H54 (cell line): ENCODE measurements at regions not wholly inside any gene's neighbourhood (a gene's known extent, or its start where the extent isn't known, plus 50 kb on each side); places are given as distances from the start of the nearest gene placed in this dataset.
"Not testable (repeated sequence)": the region's sequence is repeated elsewhere in the genome, so short reads cannot be mapped to it uniquely, and the experiment has no call there.

Experiments
- DNase-seq: peaks from one replicate; pipeline ENCODE4 v3.0.0; 2011; ENCODE audit warnings: low spot score, mixed read lengths; ENCODE audit not compliant: insufficient read length
- FAIRE-seq: peaks from 3 replicates; lab custom pipeline; 2011; peaks lifted over from hg19 to GRCh38; lab: Jason Lieb, UNC
- POLR2A ChIP-seq: IDR thresholded peaks from 2 replicates; pipeline ENCODE4 v1.6.1; 2011; ENCODE audit warnings: low read depth, mild to moderate bottlenecking, low read length

- not testable (repeated sequence) for DNase-seq, FAIRE-seq
Measured at GRCh38 chrX:124181515-124181914, 150.9 kb upstream of the TEX13D start.

- FAIRE-seq (no peak), DNase-seq (no peak)
Measured at GRCh38 chrX:124190440-124190839, 142.0 kb upstream of the TEX13D start.

GRCh38 chrX:124194199-124194598, 138.3 kb upstream of the TEX13D start:
- DNase-seq = no peak
- TF ChIP-seq POLR2A = no peak
- FAIRE-seq = no peak

More at GRCh38 chrX:124190440-124190839, 142.0 kb upstream of the TEX13D start:
- TF ChIP-seq POLR2A = no peak

GRCh38 chrX:124194901-124195300, 137.6 kb upstream of the TEX13D start:
- FAIRE-seq (no peak), DNase-seq (no peak)
- TF ChIP-seq POLR2A = no peak

- FAIRE-seq = no peak
- TF ChIP-seq POLR2A = no peak
- no peak for DNase-seq
Measured at GRCh38 chrX:124203311-124203710, 129.1 kb upstream of the TEX13D start.

- no peak for DNase-seq
- FAIRE-seq = no peak
Measured at GRCh38 chrX:124208660-124209059, 123.8 kb upstream of the TEX13D start.

GRCh38 chrX:124209792-124210576, 122.5 kb upstream of the TEX13D start:
- FAIRE-seq (no peak), DNase-seq (no peak)
- no peak for TF ChIP-seq POLR2A

More at GRCh38 chrX:124208660-124209059, 123.8 kb upstream of the TEX13D start:
- TF ChIP-seq POLR2A = no peak

- no peak for FAIRE-seq
- no peak for DNase-seq
- TF ChIP-seq POLR2A = no peak
Measured at GRCh38 chrX:124211312-124211942, 121.0 kb upstream of the TEX13D start.

- no peak for TF ChIP-seq POLR2A
- DNase-seq = no peak
- FAIRE-seq = no peak
Measured at GRCh38 chrX:124212622-124213021, 119.8 kb upstream of the TEX13D start.

- FAIRE-seq (no peak), DNase-seq (no peak)
- TF ChIP-seq POLR2A = no peak
Measured at GRCh38 chrX:124215786-124216185, 116.7 kb upstream of the TEX13D start.

- no peak for TF ChIP-seq POLR2A
- FAIRE-seq (no peak), DNase-seq (no peak)
Measured at GRCh38 chrX:124216396-124217115, 115.9 kb upstream of the TEX13D start.

GRCh38 chrX:124217304-124218251, 114.9 kb upstream of the TEX13D start:
- DNase-seq = peak; percentile 10
- no peak for TF ChIP-seq POLR2A
- no peak for FAIRE-seq

- DNase-seq (no peak), FAIRE-seq (no peak)
- TF ChIP-seq POLR2A = no peak
Measured at GRCh38 chrX:124223524-124223923, 108.9 kb upstream of the TEX13D start.
